GM18909 (cell line): ENCODE measurements at regions not wholly inside any gene's neighbourhood (a gene's known extent, or its start where the extent isn't known, plus 50 kb on each side); places are given as distances from the start of the nearest gene placed in this dataset.
A peak's percentile ranks its signal among the peaks of the same experiment; 100 is the strongest.

Source experiments
- ATAC-seq: cut with Tn5 transposase; IDR thresholded peaks from one replicate; pipeline ENCODE4 v1.9.1; 2021; ENCODE audit warnings: mild to moderate bottlenecking; ENCODE audit not compliant: unreplicated experiment, poor library complexity

- no peak for ATAC-seq
Measured at GRCh38 chr9:78775696-78776295, 478.9 kb downstream of the PSAT1 start.

DNA sequence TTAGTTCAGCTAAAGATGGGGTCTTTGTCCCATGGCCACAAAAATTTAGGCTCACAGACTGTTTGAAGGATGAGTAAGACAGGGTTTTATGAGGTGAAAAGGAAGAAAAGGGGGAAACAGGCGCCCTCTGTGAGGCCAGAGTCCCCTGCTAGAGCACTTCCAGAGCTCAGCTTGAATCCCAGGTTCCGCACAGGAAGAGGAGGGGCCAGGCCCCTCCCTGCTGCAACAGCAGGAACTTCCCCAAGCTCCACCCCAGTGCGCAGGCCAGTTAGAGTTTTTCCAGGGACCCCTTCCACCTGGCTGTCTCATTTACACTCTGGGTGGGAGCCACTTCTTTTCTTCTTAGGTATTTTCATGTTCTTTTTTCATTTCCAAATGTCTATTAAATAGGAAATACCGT, 480.8 kb downstream of the PSAT1 start:
- no peak for ATAC-seq

GRCh38 chr9:78778318-78778717, 481.4 kb downstream of the PSAT1 start:
- no peak for ATAC-seq

DNA sequence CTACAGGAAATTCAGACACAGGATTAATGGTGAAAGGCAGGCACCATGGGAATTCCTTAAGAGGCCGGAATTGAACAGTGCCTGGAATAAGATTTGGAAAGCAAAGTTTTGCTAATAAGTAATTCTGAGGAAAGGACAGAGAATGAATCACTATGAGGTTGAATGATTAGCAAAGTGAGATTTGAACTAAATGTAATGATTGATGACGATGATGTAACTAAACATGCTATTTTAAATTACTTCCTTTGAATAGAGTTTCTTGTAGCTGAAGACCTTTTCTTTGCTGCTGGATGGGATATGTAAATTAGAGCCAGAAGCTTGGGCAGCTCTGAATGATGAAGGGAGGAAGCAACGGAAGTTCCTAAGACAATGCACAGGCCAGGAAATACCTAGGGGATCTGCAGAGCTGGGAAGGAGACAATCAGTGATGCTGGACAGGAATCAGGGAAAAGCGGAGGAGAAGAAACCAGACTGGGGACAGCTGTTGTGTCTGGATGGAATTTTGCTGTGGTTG, 482.0 kb downstream of the PSAT1 start:
- no peak for ATAC-seq

DNA sequence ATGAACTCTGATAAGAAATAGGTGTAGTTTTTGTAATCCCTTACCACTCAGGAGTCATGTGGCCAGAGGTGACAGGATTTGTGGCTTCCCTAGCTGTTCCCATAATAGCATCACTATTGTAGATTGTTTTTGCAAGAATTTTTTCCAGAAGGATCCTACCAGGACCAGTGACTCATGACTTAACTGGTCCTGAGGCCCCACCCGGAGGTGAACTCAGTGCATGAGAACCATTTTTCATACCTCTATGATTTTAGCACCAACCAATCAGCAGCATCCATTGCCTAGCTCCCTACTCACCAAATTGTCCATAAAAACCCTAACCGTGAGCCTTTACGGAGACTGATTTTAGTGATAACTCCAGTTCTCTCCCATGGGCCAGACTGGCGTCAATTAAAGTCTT, 484.8 kb downstream of the PSAT1 start:
- ATAC-seq, result no peak

GRCh38 chr9:78782234-78782633, 485.3 kb downstream of the PSAT1 start:
- ATAC-seq, result no peak

- ATAC-seq, result no peak
Measured at GRCh38 chr9:78782858-78783257, 485.9 kb downstream of the PSAT1 start.

DNA sequence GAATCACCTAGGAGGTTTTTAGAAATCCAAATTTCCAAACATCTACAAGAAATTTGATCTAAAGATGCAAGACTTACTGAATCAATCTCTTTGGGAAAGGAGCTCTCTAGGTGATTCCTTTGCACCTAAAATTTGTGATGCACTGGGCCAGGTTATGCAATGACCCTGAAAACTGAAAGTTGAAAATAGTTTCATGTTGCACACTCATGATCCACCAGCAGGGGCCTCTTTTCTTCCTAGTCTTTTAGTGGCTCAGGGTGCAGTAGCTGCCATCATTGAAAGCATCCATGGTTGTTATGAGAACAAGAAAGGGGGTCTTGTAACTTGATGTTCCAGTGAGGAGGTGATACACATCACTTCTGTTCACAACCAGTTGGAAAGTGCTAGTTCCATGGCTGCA, 486.8 kb downstream of the PSAT1 start:
- ATAC-seq, result peak; percentile 55

DNA sequence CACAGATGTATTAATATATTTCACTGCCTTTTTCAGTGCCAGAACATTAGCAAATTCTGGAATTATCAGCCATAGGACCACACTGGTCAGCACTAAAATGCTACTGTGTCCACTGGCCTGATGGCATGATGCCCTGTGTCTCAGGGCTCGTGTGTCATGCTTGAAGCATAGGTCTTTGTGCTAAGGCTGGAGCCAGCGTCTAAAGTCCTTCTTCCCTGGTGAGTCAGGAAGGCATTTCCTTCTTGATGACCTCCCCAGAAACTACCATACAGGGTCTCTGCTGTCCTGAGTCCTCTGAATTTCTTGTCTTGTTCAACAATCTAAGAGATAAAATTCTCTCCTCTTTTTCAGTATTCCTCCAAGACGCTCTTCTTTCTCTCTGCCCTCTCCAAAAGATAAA, 489.9 kb downstream of the PSAT1 start:
- no peak for ATAC-seq

GRCh38 chr9:78788101-78788500, 491.2 kb downstream of the PSAT1 start:
- no peak for ATAC-seq

DNA sequence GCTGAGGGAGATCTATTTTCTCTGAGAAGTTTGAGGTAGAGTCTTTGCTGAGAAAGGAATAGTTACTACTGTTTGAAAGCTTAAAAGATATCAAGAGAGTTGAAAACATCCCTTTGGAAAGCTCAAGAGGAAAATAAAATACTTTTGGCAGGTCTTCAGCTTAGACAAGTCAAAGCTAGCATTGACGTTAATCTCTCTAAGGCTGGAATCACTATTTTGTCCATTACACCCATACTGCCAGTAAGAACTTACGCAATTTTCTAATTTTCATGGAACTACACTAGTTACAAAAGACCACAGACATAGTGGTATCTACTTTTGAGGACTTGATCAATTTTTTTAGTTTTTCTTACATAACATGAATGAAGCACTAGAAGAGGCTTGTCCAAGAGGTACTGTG, 494.9 kb downstream of the PSAT1 start:
- ATAC-seq, result no peak

- ATAC-seq, result no peak
Measured at GRCh38 chr9:78792745-78793144, 495.8 kb downstream of the PSAT1 start.

DNA sequence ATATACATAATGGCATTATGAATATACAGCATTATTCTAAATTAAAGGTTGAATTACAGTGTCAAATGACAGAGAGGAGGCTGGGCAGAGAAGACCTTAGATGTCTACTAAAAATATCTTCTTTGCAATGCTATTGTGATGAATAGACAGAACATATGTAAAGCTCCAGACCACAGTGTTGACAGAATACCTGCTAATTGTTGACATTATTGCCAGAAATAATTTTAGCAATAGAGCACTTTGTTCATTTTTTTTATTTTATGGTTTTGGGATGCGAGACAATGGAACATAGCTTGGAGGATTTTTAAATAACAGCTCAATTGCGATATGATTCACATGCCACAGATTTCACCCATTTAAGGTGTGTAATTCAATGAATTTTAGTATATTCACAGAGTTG, 508.8 kb downstream of the PSAT1 start:
- no peak for ATAC-seq

DNA sequence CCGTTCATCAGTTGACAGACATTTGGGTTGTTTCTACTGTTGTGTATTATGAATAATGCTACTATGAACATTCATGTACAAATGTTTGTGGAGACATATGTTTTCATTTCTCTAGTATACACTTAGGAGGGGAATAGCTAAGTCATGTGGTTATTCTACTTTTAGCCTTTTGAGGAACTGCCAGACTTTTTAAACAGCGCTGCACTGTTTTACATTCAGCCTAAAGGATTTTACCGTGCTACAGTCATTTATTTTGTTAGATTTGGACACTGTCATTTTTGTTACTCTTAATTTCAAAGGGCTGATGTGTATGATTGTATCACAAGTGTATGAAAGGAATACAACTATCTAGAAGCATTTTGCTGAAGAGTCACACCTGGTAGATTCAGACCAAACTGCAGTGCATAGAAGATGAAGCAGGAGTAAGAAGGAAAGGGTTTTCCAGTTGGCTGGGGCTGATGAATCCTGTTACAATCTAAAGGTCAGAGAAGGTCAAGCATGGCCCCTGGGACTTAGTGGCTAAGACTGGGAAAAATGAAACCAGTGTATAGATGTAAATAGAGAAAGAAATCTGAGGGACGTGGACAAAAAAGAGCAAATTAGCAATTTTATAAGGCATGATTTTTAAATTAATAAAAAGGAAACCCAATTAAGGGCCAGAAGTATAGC, 509.7 kb downstream of the PSAT1 start:
- no peak for ATAC-seq

GRCh38 chr9:78807286-78807685, 510.4 kb downstream of the PSAT1 start:
- no peak for ATAC-seq

- no peak for ATAC-seq
Measured at GRCh38 chr9:78808048-78808447, 511.1 kb downstream of the PSAT1 start.

- ATAC-seq, result no peak
Measured at GRCh38 chr9:78811622-78812276, 514.8 kb downstream of the PSAT1 start.

DNA sequence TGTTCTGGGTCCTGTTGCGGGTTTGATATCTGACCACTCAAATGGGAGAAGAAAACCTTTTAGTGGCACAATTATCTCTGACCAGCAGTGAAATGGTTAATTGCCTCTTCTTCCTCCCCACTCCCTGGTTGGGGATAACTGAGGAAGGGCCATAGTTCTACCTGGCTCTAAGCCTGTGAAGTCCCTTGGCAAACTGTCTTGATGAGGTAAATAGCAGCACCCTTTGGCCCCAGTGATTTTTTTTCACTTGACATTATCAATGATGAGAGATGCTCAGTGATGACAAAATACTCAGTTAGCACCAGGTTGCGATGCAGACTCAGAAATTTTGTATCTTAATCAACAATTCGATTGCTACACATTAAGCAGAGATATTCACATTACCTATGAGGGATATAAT, 515.7 kb downstream of the PSAT1 start:
- ATAC-seq, result no peak

DNA sequence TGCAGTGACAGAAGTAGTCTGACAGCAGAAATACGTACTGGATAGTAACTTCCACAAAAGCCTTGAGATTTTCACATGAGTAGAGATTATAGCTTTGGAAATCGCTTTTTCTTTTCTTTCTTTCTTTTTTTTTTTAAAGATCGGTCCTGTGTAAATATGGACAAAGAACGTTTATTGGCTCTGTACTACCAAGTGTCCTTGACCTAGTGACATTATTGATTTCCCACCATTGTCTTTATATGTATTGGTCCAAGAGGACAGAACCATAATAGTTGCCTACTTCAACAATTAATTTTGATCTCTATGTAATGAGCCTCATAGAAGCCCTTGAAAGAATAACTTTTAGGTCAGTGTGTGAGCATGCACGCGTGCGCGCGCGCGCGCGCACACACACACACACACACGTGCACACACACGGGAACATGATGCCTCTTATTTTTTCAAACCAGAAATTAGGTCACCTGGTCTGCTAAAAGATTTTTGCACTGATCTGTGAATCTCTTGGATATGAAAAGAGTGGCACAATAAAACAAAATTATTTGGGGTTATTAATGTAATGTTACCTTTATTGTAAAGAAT, 516.8 kb downstream of the PSAT1 start:
- no peak for ATAC-seq

- peak; percentile 83 for ATAC-seq
Measured at GRCh38 chr9:78821126-78821822, 524.3 kb downstream of the PSAT1 start.

GRCh38 chr9:78826527-78826926, 529.6 kb downstream of the PSAT1 start:
- no peak for ATAC-seq
